ENCODE measurements at regions not wholly inside any gene's neighbourhood (a gene's known extent, or its start where the extent isn't known, plus 50 kb on each side); places are given as distances from the start of the nearest gene placed in this dataset.

DNA sequence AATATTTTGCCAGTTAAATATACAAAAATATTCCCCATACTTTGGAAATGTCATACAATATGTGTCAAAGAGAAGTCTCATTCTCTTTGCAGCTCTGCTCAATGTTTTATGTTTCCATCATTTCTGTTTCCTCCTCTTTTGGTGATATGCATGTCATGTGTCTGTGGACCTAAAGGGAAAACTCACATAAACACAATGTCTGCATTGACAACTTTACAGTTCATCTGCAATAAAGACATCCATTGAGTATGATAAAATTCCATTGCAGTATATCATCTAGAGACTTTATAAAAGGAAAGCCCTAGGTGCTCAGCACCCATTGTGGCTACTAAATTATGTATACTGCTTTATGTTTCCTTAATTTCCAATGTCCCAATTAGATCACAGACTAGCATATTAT lies 461.3 kb upstream of the FAT3 start:
- TF ChIP-seq, protein P1, sequence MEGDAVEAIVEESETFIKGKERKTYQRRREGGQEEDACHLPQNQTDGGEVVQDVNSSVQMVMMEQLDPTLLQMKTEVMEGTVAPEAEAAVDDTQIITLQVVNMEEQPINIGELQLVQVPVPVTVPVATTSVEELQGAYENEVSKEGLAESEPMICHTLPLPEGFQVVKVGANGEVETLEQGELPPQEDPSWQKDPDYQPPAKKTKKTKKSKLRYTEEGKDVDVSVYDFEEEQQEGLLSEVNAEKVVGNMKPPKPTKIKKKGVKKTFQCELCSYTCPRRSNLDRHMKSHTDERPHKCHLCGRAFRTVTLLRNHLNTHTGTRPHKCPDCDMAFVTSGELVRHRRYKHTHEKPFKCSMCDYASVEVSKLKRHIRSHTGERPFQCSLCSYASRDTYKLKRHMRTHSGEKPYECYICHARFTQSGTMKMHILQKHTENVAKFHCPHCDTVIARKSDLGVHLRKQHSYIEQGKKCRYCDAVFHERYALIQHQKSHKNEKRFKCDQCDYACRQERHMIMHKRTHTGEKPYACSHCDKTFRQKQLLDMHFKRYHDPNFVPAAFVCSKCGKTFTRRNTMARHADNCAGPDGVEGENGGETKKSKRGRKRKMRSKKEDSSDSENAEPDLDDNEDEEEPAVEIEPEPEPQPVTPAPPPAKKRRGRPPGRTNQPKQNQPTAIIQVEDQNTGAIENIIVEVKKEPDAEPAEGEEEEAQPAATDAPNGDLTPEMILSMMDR (IDR thresholded peaks at IDR 0.05; ENCODE audit: control extremely low read depth, extremely low read depth, low read depth, missing control alignments): no peak
- POLR2A ChIA-PET: no interaction called here
- DNase-seq (ENCODE audit: extremely low spot score): no peak
- CTCF ChIA-PET: no interaction called here

DNA sequence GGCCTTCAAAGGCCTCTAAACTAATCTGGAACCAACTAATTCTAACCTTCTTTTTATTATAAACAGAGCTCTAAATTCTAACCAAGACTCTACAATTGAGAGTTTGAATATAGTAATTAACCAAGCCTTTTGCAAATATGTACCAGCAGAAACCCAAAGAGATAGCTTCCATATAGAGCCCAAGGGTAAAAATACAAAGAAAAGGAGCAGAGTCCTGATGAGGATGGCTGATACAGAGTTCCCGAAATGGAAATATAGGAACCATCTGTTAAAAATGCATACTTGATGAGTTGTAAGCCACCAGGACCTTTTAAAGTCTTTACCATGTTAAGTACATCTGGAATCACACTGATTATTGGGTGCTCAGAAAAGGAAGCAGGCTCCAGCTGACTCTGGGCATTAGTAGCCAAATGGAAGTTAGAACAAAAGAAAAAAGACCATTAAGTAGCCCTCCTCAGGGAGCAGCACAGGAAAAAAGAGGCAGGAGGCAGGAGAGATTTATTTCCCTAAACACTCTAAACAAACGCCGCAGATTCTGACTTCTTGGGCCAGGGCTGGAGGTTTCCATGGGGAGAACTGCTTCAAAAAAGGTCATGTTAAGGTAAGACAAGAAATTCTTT lies 463.1 kb upstream of the FAT3 start:
- DNase-seq (ENCODE audit: extremely low spot score): no peak
- TF ChIP-seq, protein P1 (IDR thresholded peaks at IDR 0.05; ENCODE audit: control extremely low read depth, extremely low read depth, low read depth, missing control alignments): no peak
- CTCF ChIA-PET: interaction anchor here (1.4 kb wide), 1 partner anchor 11 kb away, joined by 3 read pairs; no protein-coding TSS in a partner anchor
- POLR2A ChIA-PET: no interaction called here

DNA sequence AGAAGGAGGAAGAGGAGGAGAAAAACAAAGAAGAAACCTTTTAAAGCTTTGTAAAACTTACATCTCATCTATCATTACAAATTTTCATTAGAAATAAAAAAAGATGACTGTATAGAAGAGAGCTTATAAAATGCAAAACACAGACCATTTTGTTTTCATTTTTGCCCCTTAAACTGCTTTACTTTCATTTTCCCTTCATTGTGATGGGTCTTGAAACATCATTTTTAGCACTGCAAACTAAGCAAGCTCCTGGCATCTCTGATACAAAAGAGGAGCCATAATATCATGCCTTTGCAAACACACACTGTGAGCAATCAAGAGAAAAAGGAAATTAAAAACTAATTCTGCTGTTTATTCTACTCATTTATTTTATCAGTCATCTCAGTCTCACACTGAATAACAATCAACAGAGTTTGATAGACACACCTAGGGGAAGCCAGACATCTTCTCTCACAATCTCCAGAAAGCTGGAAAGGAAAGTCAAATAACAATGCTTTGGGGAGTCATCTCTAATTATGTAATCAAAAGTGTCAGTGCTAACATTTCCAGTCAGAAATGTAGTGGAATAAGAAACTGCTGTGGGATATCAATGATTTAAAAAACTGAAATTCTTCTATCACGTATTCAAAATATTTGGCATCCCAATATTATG lies 467.7 kb upstream of the FAT3 start:
- ChIA-PET POLR2A (no interaction called here), CTCF (no interaction called here)
- TF ChIP-seq, protein P1 (IDR thresholded peaks at IDR 0.05; ENCODE audit: control extremely low read depth, extremely low read depth, low read depth, missing control alignments): no peak
- no peak for DNase-seq (ENCODE audit: extremely low spot score)

DNA sequence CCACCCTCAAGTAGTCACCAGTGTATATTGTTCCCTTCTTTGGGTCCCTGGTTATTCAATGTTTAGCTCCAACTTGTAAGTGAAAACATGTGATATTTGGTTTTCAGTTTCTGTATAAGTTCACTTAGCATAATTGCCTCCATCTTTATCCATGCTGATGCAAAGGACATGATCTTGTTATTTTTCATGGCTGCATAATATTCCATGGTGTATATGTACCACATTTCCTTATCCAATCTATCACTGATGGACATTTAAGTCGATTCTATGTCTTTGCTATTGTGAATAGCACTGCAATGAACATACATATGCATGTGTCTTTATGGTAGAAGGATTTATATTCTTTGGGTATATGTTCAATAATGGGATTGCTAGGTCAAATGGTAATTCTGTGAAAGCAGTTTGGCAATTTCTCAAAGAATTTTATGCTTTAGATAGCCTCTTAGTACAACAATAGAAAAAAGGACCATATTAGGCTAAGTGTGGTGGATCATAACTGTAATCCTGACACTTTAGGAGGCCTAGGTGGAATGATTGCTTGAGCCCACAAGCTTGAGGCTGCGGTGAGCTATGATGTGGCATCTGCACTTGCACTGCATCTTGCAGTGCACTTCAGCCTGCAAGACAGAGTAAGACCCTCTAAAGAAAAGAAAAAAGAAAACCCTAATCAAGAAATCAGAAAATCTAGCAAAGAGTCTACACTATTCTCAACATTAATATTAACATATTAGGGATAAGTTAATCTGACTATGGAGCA lies 468.5 kb upstream of the FAT3 start:
- POLR2A ChIA-PET: no interaction called here
- TF ChIP-seq, protein P1 (IDR thresholded peaks at IDR 0.05; ENCODE audit: control extremely low read depth, extremely low read depth, low read depth, missing control alignments): no peak
- no peak for DNase-seq (ENCODE audit: extremely low spot score)
- CTCF ChIA-PET: no interaction called here

DNA sequence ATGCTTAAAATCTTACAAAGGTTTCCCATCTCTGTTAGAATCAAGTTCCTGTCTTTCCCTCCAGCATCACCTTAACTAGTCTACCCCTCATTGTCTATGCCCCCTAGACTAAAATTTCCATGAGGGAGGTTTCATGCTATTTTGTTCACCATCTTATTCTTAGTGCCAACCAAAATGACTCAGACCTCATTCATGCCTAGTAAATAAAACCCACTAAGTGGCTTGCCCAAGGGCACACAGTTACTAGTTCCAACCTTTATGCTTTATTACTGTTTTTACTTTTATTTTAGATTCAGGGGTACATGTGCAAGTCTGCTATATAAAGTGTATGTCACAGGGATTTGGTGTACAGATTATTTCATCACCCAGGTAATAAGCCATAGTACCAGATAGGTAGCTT lies 469.1 kb upstream of the FAT3 start:
- CTCF ChIA-PET: no interaction called here
- TF ChIP-seq, protein P1 (IDR thresholded peaks at IDR 0.05; ENCODE audit: control extremely low read depth, extremely low read depth, low read depth, missing control alignments): no peak
- no peak for DNase-seq (ENCODE audit: extremely low spot score)
- POLR2A ChIA-PET: no interaction called here

DNA sequence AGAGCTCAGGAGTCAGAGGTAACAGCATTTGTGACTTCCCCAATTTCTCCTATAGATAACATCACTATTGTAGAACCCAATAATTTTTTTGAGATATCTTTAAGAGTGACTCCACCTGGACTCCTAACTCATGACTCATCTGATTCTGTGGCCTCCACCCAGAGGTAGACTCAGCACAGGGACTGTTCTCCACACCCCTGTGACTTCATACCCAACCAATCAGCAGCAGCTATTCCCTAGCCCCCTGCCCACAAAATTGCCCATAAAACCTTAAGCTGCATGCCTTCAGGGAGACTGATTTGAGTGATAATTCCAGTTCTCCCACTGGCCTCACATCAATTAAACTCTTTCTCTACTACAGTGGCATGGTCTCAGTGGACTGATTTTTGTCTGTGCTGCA lies 475.4 kb upstream of the FAT3 start:
- DNase-seq (ENCODE audit: extremely low spot score): no peak
- CTCF ChIA-PET: interaction anchor here (1.3 kb wide), 1 partner anchor 12 kb away, joined by 3 read pairs; no protein-coding TSS in a partner anchor
- TF ChIP-seq, protein P1 (IDR thresholded peaks at IDR 0.05; ENCODE audit: control extremely low read depth, extremely low read depth, low read depth, missing control alignments): no peak
- POLR2A ChIA-PET: no interaction called here

Measured in GM10248 (cell line).